H9 (cell line): ENCODE measurements at regions not wholly inside any gene's neighbourhood (a gene's known extent, or its start where the extent isn't known, plus 50 kb on each side); places are given as distances from the start of the nearest gene placed in this dataset.

Experiments used
- DNase-seq: peaks from one replicate; pipeline ENCODE4 v3.0.0-alpha.2; 2017
- H2AFZ ChIP-seq: one replicate; pipeline ENCODE4 v1.6.1; 2013; ENCODE audit warnings: mild to moderate bottlenecking, low read length, control low read depth, moderate library complexity
- H2AK5ac ChIP-seq: 2 replicates; pipeline ENCODE4 v1.6.1; 2013; ENCODE audit warnings: low read length, control low read depth, mixed read lengths; ENCODE audit not compliant: insufficient read length
- H2BK120ac ChIP-seq: one replicate; pipeline ENCODE4 v1.6.1; 2013; ENCODE audit warnings: low read depth, mild to moderate bottlenecking, low read length, control low read depth, inconsistent platforms; ENCODE audit not compliant: poor library complexity, severe bottlenecking
- H2BK12ac ChIP-seq: 2 replicates; pipeline ENCODE4 v1.6.1; 2013; ENCODE audit warnings: low read length, control low read depth, mixed read lengths, low read depth; ENCODE audit not compliant: insufficient read length
- H2BK15ac ChIP-seq: 2 replicates; pipeline ENCODE4 v1.6.1; 2013; ENCODE audit warnings: low read depth, low read length, control low read depth
- H2BK20ac ChIP-seq: one replicate; pipeline ENCODE4 v1.6.1; 2013; ENCODE audit warnings: low read depth, mild to moderate bottlenecking, low read length, control low read depth, inconsistent platforms; ENCODE audit not compliant: poor library complexity, severe bottlenecking
- H2BK5ac ChIP-seq: 2 replicates; pipeline ENCODE4 v1.6.1; 2013; ENCODE audit warnings: low read length, control low read depth, mixed read lengths; ENCODE audit not compliant: insufficient read length
- H3K14ac ChIP-seq: 2 replicates; pipeline ENCODE4 v1.6.1; 2013; ENCODE audit warnings: low read length, control low read depth; ENCODE audit not compliant: insufficient read depth
- H3K18ac ChIP-seq: 2 replicates; pipeline ENCODE4 v1.6.1; 2013; ENCODE audit warnings: low read depth, mild to moderate bottlenecking, mixed read lengths, low read length, control low read depth; ENCODE audit not compliant: insufficient read length
- H3K23ac ChIP-seq: 2 replicates; pipeline ENCODE4 v1.6.1; 2013; ENCODE audit warnings: low read length, control low read depth, mixed read lengths, low read depth; ENCODE audit not compliant: insufficient read length
- H3K23me2 ChIP-seq: 2 replicates; pipeline ENCODE4 v1.6.1; 2013; ENCODE audit warnings: low read depth, mild to moderate bottlenecking, mixed read lengths, low read length, control low read depth; ENCODE audit not compliant: insufficient read length, poor library complexity, severe bottlenecking
- H3K27ac ChIP-seq: 2 replicates; pipeline ENCODE4 v1.5.1; 2013; ENCODE audit warnings: low read length, control low read depth, mixed read lengths, low read depth; ENCODE audit not compliant: insufficient read length
- H3K27me3 ChIP-seq: 2 replicates; pipeline ENCODE4 v1.6.1; 2013; ENCODE audit warnings: low read length, control low read depth, inconsistent platforms; ENCODE audit not compliant: insufficient read depth
- H3K4ac ChIP-seq: 2 replicates; pipeline ENCODE4 v1.6.1; 2013; ENCODE audit warnings: low read depth, mild to moderate bottlenecking, control low read depth, inconsistent platforms, low read length, moderate library complexity
- H3K4me1 ChIP-seq: 2 replicates; pipeline ENCODE4 v1.6.1; 2013; ENCODE audit warnings: low read length, control low read depth, inconsistent platforms; ENCODE audit not compliant: insufficient read depth
- H3K4me2 ChIP-seq: 2 replicates; pipeline ENCODE4 v1.6.1; 2013; ENCODE audit warnings: low read length, control low read depth, mixed read lengths; ENCODE audit not compliant: insufficient read length, insufficient read depth
- H3K56ac ChIP-seq: 2 replicates; pipeline ENCODE4 v1.6.1; 2013; ENCODE audit warnings: low read depth, mild to moderate bottlenecking, mixed read lengths, low read length, control low read depth; ENCODE audit not compliant: insufficient read length
- H3K79me1 ChIP-seq: 2 replicates; pipeline ENCODE4 v1.6.1; 2013; ENCODE audit warnings: low read depth, mild to moderate bottlenecking, moderate library complexity, low read length, control low read depth, inconsistent platforms; ENCODE audit not compliant: insufficient read depth, poor library complexity, severe bottlenecking
- H3K79me2 ChIP-seq: 2 replicates; pipeline ENCODE4 v1.6.1; 2013; ENCODE audit warnings: low read length, control low read depth, inconsistent platforms; ENCODE audit not compliant: insufficient read depth
- H3K9ac ChIP-seq: 2 replicates; pipeline ENCODE4 v1.6.1; 2013; ENCODE audit warnings: low read length, control low read depth, mixed read lengths; ENCODE audit not compliant: insufficient read length; ENCODE audit errors: extremely low read depth
- H3K9me3 ChIP-seq: one replicate; pipeline ENCODE4 v1.6.1; 2013; ENCODE audit warnings: low read depth, low read length, inconsistent platforms; ENCODE audit not compliant: control insufficient read depth
- H3T11ph ChIP-seq: one replicate; pipeline ENCODE4 v1.6.1; 2013; ENCODE audit warnings: mild to moderate bottlenecking, low read length, control low read depth, inconsistent platforms
- H4K20me1 ChIP-seq: one replicate; pipeline ENCODE4 v1.6.1; 2013; ENCODE audit not compliant: control insufficient read depth, insufficient read length, insufficient read depth
- H4K5ac ChIP-seq: 2 replicates; pipeline ENCODE4 v1.6.1; 2013; ENCODE audit warnings: low read depth, mild to moderate bottlenecking, mixed read lengths, low read length, control low read depth; ENCODE audit not compliant: insufficient read length
- H4K8ac ChIP-seq: replicated peaks from 2 replicates; pipeline ENCODE4 v1.6.1; 2013; ENCODE audit warnings: low read length, control low read depth, mixed read lengths, low read depth; ENCODE audit not compliant: insufficient read length
- H4K91ac ChIP-seq: 2 replicates; pipeline ENCODE4 v1.6.1; 2013; ENCODE audit warnings: low read depth, mild to moderate bottlenecking, moderate library complexity, mixed read lengths, low read length, control low read depth; ENCODE audit not compliant: insufficient read length
- H3K27ac Mint-ChIP-seq, 3 experiments: 2 replicates in 2 of 3; 3 replicates in 1 of 3; pipeline ENCODE4 v1.8.0; 2020 to 2021; ENCODE audit warnings: mixed read lengths in 3 of 3, mild to moderate bottlenecking in 1 of 3, moderate library complexity in 1 of 3
- H3K27me3 Mint-ChIP-seq: 2 replicates; pipeline ENCODE4 v1.8.0; 2021; ENCODE audit warnings: low read depth, mild to moderate bottlenecking, moderate library complexity, mixed read lengths
- H3K36me3 Mint-ChIP-seq, 3 experiments: 2 replicates in 2 of 3; 3 replicates in 1 of 3; pipeline ENCODE4 v1.8.0; 2020 to 2021; ENCODE audit warnings: low read depth in 3 of 3, mixed read lengths in 3 of 3; ENCODE audit not compliant: insufficient read depth in 1 of 3
- H3K4me1 Mint-ChIP-seq, 2 experiments: 2 replicates each; pipeline ENCODE4 v1.8.0; 2020; ENCODE audit warnings: mixed read lengths in 2 of 2
- H3K4me3 Mint-ChIP-seq, 2 experiments: 2 replicates in 1 of 2; 3 replicates in 1 of 2; pipeline ENCODE4 v1.8.0; 2020 to 2021; ENCODE audit warnings: mild to moderate bottlenecking in 2 of 2, mixed read lengths in 2 of 2, moderate library complexity in 1 of 2
- H3K9me3 Mint-ChIP-seq, 2 experiments: 2 replicates in 1 of 2; 3 replicates in 1 of 2; pipeline ENCODE4 v1.8.0; 2020; ENCODE audit warnings: mild to moderate bottlenecking in 2 of 2, mixed read lengths in 2 of 2, moderate library complexity in 1 of 2
- CTCF ChIP-seq: fragments of 200-600 bp; sonication (generic); conservative IDR thresholded peaks from 3 replicates; pipeline ENCODE4 v1.8.0; 2021; ENCODE audit warnings: antibody characterized with exemption, mild to moderate bottlenecking
- WGBS: extraction: QIAGEN DNeasy Blood & Tissue Kit; methylation state at CpG from one replicate; pipeline ENCODE4 v1.1.7; 2013; ENCODE audit warnings: missing lambda C conversion rate, low lambda C conversion rate, mixed read lengths; ENCODE audit not compliant: insufficient read length; ENCODE audit errors: extremely low coverage; 5-methylcytosine and 5-hydroxymethylcytosine counted together

GRCh38 chr2:192579965-192580700 lies 385.4 kb upstream of the TMEFF2 start:
- Histone ChIP-seq H2BK20ac (no peak overlapping the region), H3K14ac (no peak overlapping the region), H3K23me2 (no peaks in the 10 kb centered on the region), H3K9me3 (no peaks in the 10 kb centered on the region), H3K18ac (no peak overlapping the region), H2BK5ac (no peak overlapping the region), H4K5ac (no peak overlapping the region), H3K27me3 (no peaks in the 10 kb centered on the region), H3K79me1 (no peaks in the 10 kb centered on the region), H3K4me2 (no peak overlapping the region), H3T11ph (no peak overlapping the region), H3K56ac (no peak overlapping the region), H3K9ac (no peak overlapping the region), H3K79me2 (no peaks in the 10 kb centered on the region), H4K20me1 (no peaks in the 10 kb centered on the region), H3K27ac (no peak overlapping the region), H2BK15ac (no peak overlapping the region), H2BK120ac (no peak overlapping the region), H3K23ac (no peak overlapping the region), H3K4me1 (no peaks in the 10 kb centered on the region), H2AFZ (no peak overlapping the region), H2BK12ac (no peak overlapping the region), H4K8ac (no peak overlapping the region), H3K4ac (no peak overlapping the region), H2AK5ac (no peak overlapping the region), H4K91ac (no peak overlapping the region)
- Mint-ChIP-seq H3K36me3 (no peaks in the 10 kb centered on the region), H3K4me3 (no peak overlapping the region), H3K4me1 (no peaks in the 10 kb centered on the region), H3K27ac (no peak overlapping the region), H3K9me3 (no peaks in the 10 kb centered on the region), H3K27me3 (no peaks in the 10 kb centered on the region)
- no peak for DNase-seq
- TF ChIP-seq CTCF: no peak
- WGBS: no CpG with 5 or more reads among the region's 2 CpGs
